IMR-90 (cell line): ENCODE measurements at regions not wholly inside any gene's neighbourhood (a gene's known extent, or its start where the extent isn't known, plus 50 kb on each side); places are given as distances from the start of the nearest gene placed in this dataset.

Experiments used
- ATAC-seq: fragments of 200-7000 bp; cut with Tn5 transposase; 2 replicates; pipeline ENCODE4 v1.9.1; 2020; ENCODE audit warnings: low read depth, mild to moderate bottlenecking, moderate library complexity
- BruUV-seq: library from RNA; stranded (reverse); fragments of 400-500 nt; replicated peaks from 2 replicates; lab custom pipeline; 2021; lab: Mats Ljungman, UMichigan
- CTCF ChIA-PET: fragments of 300-600 bp; formaldehyde crosslinking; extraction: SDS; loops from one replicate; lab custom pipeline; 2021; ENCODE audit warnings: antibody characterized with exemption; lab: Yijun Ruan, JAX
- POLR2A ChIA-PET: fragments of 300-600 bp; sonication (Branson Sonifier 250); formaldehyde crosslinking; loops from one replicate; lab custom pipeline; 2022; ENCODE audit warnings: antibody characterized with exemption; ENCODE audit not compliant: unreplicated experiment; lab: Charles Lee
- DNase-seq: peaks from one replicate; pipeline ENCODE4 v3.0.0; 2013
- H2AFZ ChIP-seq: replicated peaks from 2 replicates; pipeline ENCODE3; 2013; ENCODE audit warnings: low read length, mild to moderate bottlenecking; ENCODE audit not compliant: poor library complexity
- H2AK5ac ChIP-seq: 2 replicates; pipeline ENCODE4 v1.6.1; 2013; ENCODE audit warnings: low read depth, low read length, inconsistent platforms
- H2AK9ac ChIP-seq: replicated peaks from 2 replicates; pipeline ENCODE3; 2013; ENCODE audit warnings: mild to moderate bottlenecking, low read depth, low read length, moderate library complexity; ENCODE audit not compliant: poor library complexity
- H2BK120ac ChIP-seq: 2 replicates; pipeline ENCODE4 v1.6.1; 2013; ENCODE audit warnings: low read depth, low read length, inconsistent platforms
- H2BK15ac ChIP-seq: 3 replicates; pipeline ENCODE4 v1.6.1; 2013; ENCODE audit warnings: low read depth, low read length, inconsistent platforms
- H2BK20ac ChIP-seq: 2 replicates; pipeline ENCODE4 v1.6.1; 2013; ENCODE audit warnings: low read depth, mild to moderate bottlenecking, inconsistent platforms, low read length, moderate library complexity
- H2BK5ac ChIP-seq: 2 replicates; pipeline ENCODE4 v1.6.1; 2013; ENCODE audit warnings: mild to moderate bottlenecking, low read depth, low read length, inconsistent platforms; ENCODE audit not compliant: poor library complexity, severe bottlenecking
- H3K14ac ChIP-seq: replicated peaks from 2 replicates; pipeline ENCODE4 v1.6.1; 2013; ENCODE audit warnings: low read depth, low read length, inconsistent platforms
- H3K18ac ChIP-seq: 2 replicates; pipeline ENCODE4 v1.6.1; 2013; ENCODE audit warnings: low read depth, low read length, control low read depth
- H3K23ac ChIP-seq: 2 replicates; pipeline ENCODE4 v1.6.1; 2013; ENCODE audit warnings: low read depth, low read length, inconsistent platforms
- H3K27ac ChIP-seq: 2 replicates; pipeline ENCODE4 v1.5.1; 2013; ENCODE audit warnings: mild to moderate bottlenecking, control low read depth, low read length; ENCODE audit not compliant: insufficient read depth
- H3K27me3 ChIP-seq: 2 replicates; pipeline ENCODE4 v1.6.1; 2013; ENCODE audit warnings: low read length; ENCODE audit not compliant: control insufficient read depth, insufficient read depth
- H3K36me3 ChIP-seq: 2 replicates; pipeline ENCODE4 v1.6.1; 2013; ENCODE audit warnings: low read length, mixed read lengths; ENCODE audit not compliant: control insufficient read depth, insufficient read depth
- H3K4ac ChIP-seq: 2 replicates; pipeline ENCODE4 v1.6.1; 2013; ENCODE audit warnings: low read depth, low read length, inconsistent platforms
- H3K4me1 ChIP-seq: 2 replicates; pipeline ENCODE4 v1.6.1; 2013; ENCODE audit warnings: low read length, mixed read lengths; ENCODE audit not compliant: control insufficient read depth, insufficient read depth
- H3K4me2 ChIP-seq: 2 replicates; pipeline ENCODE4 v1.6.1; 2013; ENCODE audit warnings: low read depth, mild to moderate bottlenecking, control low read depth, low read length, moderate library complexity
- H3K4me3 ChIP-seq: 2 replicates; pipeline ENCODE4 v1.5.1; 2013; ENCODE audit warnings: low read depth, mild to moderate bottlenecking, control low read depth, low read length, moderate library complexity; ENCODE audit not compliant: insufficient read depth
- H3K56ac ChIP-seq: 2 replicates; pipeline ENCODE4 v1.6.1; 2013; ENCODE audit warnings: low read length, inconsistent platforms; ENCODE audit not compliant: insufficient read depth; ENCODE audit errors: extremely low read depth
- H3K79me1 ChIP-seq, 2 experiments: 2 replicates each; pipeline ENCODE4 v1.6.1; 2013; ENCODE audit warnings: low read length in 2 of 2, inconsistent platforms in 1 of 2, low read depth in 1 of 2
- H3K9ac ChIP-seq: 2 replicates; pipeline ENCODE4 v1.6.1; 2013; ENCODE audit warnings: low read depth, low read length, control low read depth
- H3K9me1 ChIP-seq: 2 replicates; pipeline ENCODE4 v1.6.1; 2013; ENCODE audit warnings: low read length, inconsistent platforms; ENCODE audit not compliant: insufficient read depth
- H3K9me3 ChIP-seq: 2 replicates; pipeline ENCODE4 v1.6.1; 2013; ENCODE audit warnings: low read length; ENCODE audit not compliant: control insufficient read depth, insufficient read depth
- H4K20me1 ChIP-seq: 2 replicates; pipeline ENCODE4 v1.6.1; 2013; ENCODE audit warnings: low read length, inconsistent platforms; ENCODE audit not compliant: insufficient read depth
- H4K5ac ChIP-seq: 2 replicates; pipeline ENCODE4 v1.6.1; 2013; ENCODE audit warnings: mild to moderate bottlenecking, low read depth, low read length, control low read depth
- H4K8ac ChIP-seq, 2 experiments: 2 replicates each; pipeline ENCODE4 v1.6.1; 2013; ENCODE audit warnings: low read depth in 2 of 2, low read length in 2 of 2, control low read depth in 1 of 2, inconsistent platforms in 1 of 2
- H4K91ac ChIP-seq: 2 replicates; pipeline ENCODE4 v1.6.1; 2013; ENCODE audit warnings: low read depth, low read length, inconsistent platforms; ENCODE audit not compliant: insufficient read depth
- NFE2L2 ChIP-seq: fragments of 150-350 bp; IDR thresholded peaks from 2 replicates; pipeline ENCODE4 v1.6.1; 2016; ENCODE audit warnings: low read depth, mild to moderate bottlenecking, low read length
- WGBS, 2 experiments: methylation state at CpG; one replicate each; pipeline versions ENCODE4 v1.1.5 to v1.1.7; 2013; ENCODE audit warnings: missing lambda C conversion rate in 2 of 2; ENCODE audit not compliant: insufficient read length in 1 of 2; ENCODE audit errors: extremely low coverage in 2 of 2; 5-methylcytosine and 5-hydroxymethylcytosine counted together
- dilution Hi-C: fragments of 300-500 bp; cut with HindIII; formaldehyde crosslinking; loops from one replicate; pipeline ENCODE4 v1.14.3; 2018; ENCODE audit warnings: low sequenced_read_pairs; ENCODE audit not compliant: unreplicated experiment
- in situ Hi-C: fragments of 300-500 bp; cut with MboI; formaldehyde crosslinking; loops from 3 replicates; pipeline ENCODE4 v1.14.3; 2019; ENCODE audit warnings: low sequenced_read_pairs, inconsistent platforms, mixed read lengths
- intact Hi-C: fragments of 100-400 bp; cut with micrococcal nuclease; formaldehyde crosslinking; loops from 2 replicates; pipeline ENCODE4 v1.10.0; 2022

DNA sequence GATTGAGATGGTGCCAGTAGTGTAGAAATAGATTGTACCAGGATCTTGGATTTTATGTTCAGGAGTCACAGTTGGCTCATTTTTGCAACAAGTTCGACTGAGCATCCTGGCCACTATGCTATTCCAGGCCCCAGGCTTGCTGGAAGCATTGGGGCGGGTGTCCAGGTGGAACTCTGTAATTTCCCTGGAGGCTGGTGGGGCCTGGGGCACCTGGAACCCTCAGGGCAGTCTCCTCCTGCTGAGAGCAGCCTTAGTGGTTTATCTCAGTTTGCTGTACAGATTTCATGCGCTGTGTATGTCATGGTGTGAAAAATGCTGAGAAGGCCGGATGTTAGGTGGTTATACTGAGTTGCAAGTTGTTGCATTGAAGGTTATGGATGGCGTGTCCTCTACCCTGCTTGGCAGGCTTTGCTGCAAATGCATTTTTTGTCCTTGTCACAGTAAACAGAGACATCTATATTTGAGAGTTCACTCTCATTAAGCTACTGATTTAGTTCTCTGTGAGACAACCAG, 135.1 kb upstream of the MYLIP start:
- ATAC-seq (no peak), DNase-seq (no peak)
- no peak overlapping the region for H4K91ac ChIP-seq
- H3K27me3 ChIP-seq = peaks cover 13% of the 10 kb centered on the region
- H2AK9ac ChIP-seq = no peak overlapping the region
- H3K18ac ChIP-seq = no peak overlapping the region
- H2BK15ac ChIP-seq = no peak overlapping the region
- H3K9ac ChIP-seq = no peak overlapping the region
- no peaks in the 10 kb centered on the region for H3K79me1 ChIP-seq
- H4K5ac ChIP-seq = no peak overlapping the region
- no peaks in the 10 kb centered on the region for H3K36me3 ChIP-seq
- no peaks in the 10 kb centered on the region for H3K9me3 ChIP-seq
- no peak overlapping the region for H2BK5ac ChIP-seq
- H2AK5ac ChIP-seq = no peak overlapping the region
- dilution Hi-C loops = no loop called here
- H3K4me3 ChIP-seq = no peak overlapping the region
- H3K4me2 ChIP-seq = no peak overlapping the region
- in situ Hi-C loops = no loop called here
- ChIA-PET POLR2A (no interaction called here), CTCF (no interaction called here)
- no peak overlapping the region for H2BK20ac ChIP-seq
- no peak overlapping the region for H3K23ac ChIP-seq
- no peak overlapping the region for H2BK120ac ChIP-seq
- no peak for TF ChIP-seq NFE2L2
- intact Hi-C loops = no loop called here
- H2AFZ ChIP-seq = no peak overlapping the region
- H4K8ac ChIP-seq = no peak overlapping the region
- H3K14ac ChIP-seq = no peak overlapping the region
- no peak overlapping the region for H3K4ac ChIP-seq
- H3K9me1 ChIP-seq = no peaks in the 10 kb centered on the region; the same call in 1 of the 2 replicates
- no TSS peak for BruUV-seq
- WGBS, 2 experiments = no CpG with 5 or more reads among the region's 5 CpGs
- H3K27ac ChIP-seq = no peak overlapping the region
- no peaks in the 10 kb centered on the region for H3K4me1 ChIP-seq
- no peaks in the 10 kb centered on the region for H4K20me1 ChIP-seq
- no peak overlapping the region for H3K56ac ChIP-seq
